ENCODE measurements at regions not wholly inside any gene's neighbourhood (a gene's known extent, or its start where the extent isn't known, plus 50 kb on each side); places are given as distances from the start of the nearest gene placed in this dataset.
"Not testable (repeated sequence)": the region's sequence is repeated elsewhere in the genome, so short reads cannot be mapped to it uniquely, and the experiment has no call there.

GRCh38 chr2:216932863-216933548 is 73.1 kb upstream of the TNP1 start:
- no peak for TF ChIP-seq CTCF (IDR thresholded peaks at IDR 0.05; ENCODE audit: low read depth, low read length)
- H3K4me3 ChIP-seq (ENCODE audit: low read depth, low read length): no peak overlapping the region

GRCh38 chr2:216932113-216932862 is 72.4 kb upstream of the TNP1 start:
- TF ChIP-seq CTCF (IDR thresholded peaks at IDR 0.05; ENCODE audit: low read depth, low read length): no peak
- no peak overlapping the region for H3K4me3 ChIP-seq (ENCODE audit: low read depth, low read length)

GRCh38 chr2:216930716-216931115 is 70.9 kb upstream of the TNP1 start:
- TF ChIP-seq CTCF (IDR thresholded peaks at IDR 0.05; ENCODE audit: low read depth, low read length): no peak
- H3K4me3 ChIP-seq (ENCODE audit: low read depth, low read length): no peak overlapping the region

- not testable (repeated sequence) for H3K4me3 ChIP-seq (ENCODE audit: low read depth, low read length)
Observed at GRCh38 chr2:216929338-216929737, 69.5 kb upstream of the TNP1 start.

- TF ChIP-seq CTCF (IDR thresholded peaks at IDR 0.05; ENCODE audit: low read depth, low read length): no peak
- no peak overlapping the region for H3K4me3 ChIP-seq (ENCODE audit: low read depth, low read length)
Observed at GRCh38 chr2:216927163-216927562, 67.3 kb upstream of the TNP1 start.

- TF ChIP-seq CTCF (IDR thresholded peaks at IDR 0.05; ENCODE audit: low read depth, low read length): no peak
- H3K4me3 ChIP-seq (ENCODE audit: low read depth, low read length): no peak overlapping the region
Observed at GRCh38 chr2:216925636-216926366, 65.9 kb upstream of the TNP1 start.

GRCh38 chr2:216925006-216925405 is 65.1 kb upstream of the TNP1 start:
- no peak for TF ChIP-seq CTCF (IDR thresholded peaks at IDR 0.05; ENCODE audit: low read depth, low read length)
- no peak overlapping the region for H3K4me3 ChIP-seq (ENCODE audit: low read depth, low read length)

All from WI38 (cell line).